GM12872 (cell line): ENCODE measurements at regions not wholly inside any gene's neighbourhood (a gene's known extent, or its start where the extent isn't known, plus 50 kb on each side); places are given as distances from the start of the nearest gene placed in this dataset.

Experiments used
- CTCF ChIP-seq: IDR thresholded peaks from 3 replicates; pipeline ENCODE4 v1.5.1; 2011; ENCODE audit warnings: low read depth, mild to moderate bottlenecking, low read length, moderate library complexity; ENCODE audit not compliant: insufficient read depth

DNA sequence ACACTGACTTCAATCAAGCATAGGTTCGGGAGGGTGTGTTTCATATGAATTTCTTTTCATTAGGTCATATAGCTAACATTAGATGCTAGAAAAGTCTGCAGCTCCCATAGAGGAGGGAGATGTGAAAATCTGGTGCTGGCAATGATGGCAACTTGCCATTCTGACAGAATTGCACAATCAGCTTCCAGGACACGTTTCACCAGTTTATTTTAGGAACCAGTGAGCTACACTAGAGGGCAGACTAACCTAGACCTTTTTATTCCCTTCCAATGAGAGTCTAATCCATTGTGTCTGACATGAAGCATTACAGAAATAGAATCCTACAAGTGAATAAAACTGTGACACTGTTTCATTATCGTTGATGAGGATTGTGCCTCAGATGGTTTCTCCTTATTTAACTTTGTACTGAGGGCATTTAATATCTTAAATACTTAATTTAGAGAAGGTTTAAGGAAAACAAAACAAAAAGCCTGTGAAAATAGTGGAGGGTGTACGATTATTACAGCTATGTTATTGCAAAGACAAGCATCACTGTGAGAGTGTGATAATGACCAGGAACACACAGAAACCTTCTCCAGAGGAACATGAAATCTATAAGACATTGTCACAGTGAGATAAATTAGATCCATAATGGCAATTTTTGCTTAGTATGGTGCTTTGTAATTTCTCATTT, 363.3 kb upstream of the RPS23 start:
- peak; percentile 61 for TF ChIP-seq CTCF

GRCh38 chr5:82640916-82641315, 362.8 kb upstream of the RPS23 start:
- no peak for TF ChIP-seq CTCF

DNA sequence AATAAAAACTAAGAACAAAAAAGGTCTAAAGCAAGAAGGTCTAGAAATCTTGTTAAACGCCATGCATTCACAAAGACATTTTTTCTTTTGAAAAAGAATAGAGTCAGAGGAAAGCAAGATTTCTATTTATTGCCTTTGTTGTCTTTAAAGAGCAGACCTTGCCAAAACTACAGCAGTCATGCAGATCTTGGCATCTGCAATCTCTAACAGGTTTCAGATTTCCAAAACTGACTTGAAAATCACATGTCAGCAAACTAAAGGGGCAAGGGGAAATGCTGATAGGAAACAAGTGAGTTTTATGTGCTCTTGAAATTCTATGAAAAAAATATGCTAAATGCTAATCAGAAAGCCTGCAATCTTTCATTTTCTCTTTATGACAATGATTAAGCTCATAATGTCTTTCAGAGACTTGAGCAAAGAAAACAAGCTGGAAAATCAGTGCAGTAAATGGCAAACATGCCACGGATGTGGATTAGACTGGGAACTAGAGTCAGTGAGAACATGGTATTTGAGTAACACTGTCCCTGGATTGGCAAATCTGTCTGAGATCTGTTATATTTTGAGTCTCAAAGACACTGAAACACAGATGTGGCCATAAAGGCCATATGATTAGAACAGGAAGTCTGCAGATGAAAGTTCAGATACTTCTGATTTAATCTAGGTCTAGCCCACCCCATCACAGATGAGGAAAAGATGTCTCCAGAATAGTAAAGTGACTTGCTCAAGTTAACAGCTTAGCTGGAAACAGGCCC, 361.4 kb upstream of the RPS23 start:
- no peak for TF ChIP-seq CTCF

DNA sequence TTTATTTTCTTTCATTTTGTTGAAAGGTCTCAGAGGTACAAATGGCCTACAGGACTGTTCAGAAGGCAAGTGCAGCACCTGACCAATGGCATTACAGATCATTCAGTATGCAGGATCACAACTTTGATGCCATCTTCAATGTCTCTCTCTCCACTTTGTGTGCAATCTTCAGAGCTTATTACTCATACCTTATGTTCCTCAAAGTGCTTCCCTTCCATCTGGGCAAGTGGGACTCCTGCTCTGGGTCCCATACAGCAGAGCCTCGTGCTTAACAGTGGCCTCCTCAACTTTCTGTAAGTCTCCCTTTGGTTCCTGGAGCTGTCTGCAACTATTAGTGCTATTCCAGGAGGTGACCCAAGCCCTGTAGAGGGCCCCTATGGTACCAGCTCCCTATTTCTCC, 358.4 kb upstream of the RPS23 start:
- no peak for TF ChIP-seq CTCF

- TF ChIP-seq CTCF, result no peak
Measured at GRCh38 chr5:82635561-82636288, 357.6 kb upstream of the RPS23 start.

GRCh38 chr5:82628364-82628910, 350.3 kb upstream of the RPS23 start:
- no peak for TF ChIP-seq CTCF

DNA sequence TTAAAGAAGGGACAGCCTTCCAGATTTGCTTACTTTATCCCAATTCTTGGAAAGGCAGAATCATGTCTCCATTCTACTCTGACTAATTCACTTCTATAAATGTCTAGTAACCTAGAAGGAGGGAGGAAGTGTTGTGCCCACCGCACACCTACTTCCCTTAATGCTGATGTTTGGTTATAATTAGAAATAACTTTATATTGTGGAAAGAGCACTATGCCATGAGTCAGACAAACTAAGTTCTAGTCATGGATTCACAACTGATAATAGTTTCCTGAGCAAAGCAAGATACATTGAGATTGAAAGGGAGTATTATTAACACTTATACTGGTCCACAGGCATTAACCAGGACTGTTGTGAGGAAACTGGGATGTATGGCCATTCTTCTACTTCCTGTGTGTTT, 345.9 kb upstream of the RPS23 start:
- TF ChIP-seq CTCF, result no peak
